GM21717 (cell line): ENCODE measurements at regions not wholly inside any gene's neighbourhood (a gene's known extent, or its start where the extent isn't known, plus 50 kb on each side); places are given as distances from the start of the nearest gene placed in this dataset.
"Not testable (repeated sequence)": the region's sequence is repeated elsewhere in the genome, so short reads cannot be mapped to it uniquely, and the experiment has no call there.

Experiments used
- ATAC-seq: cut with Tn5 transposase; IDR thresholded peaks from one replicate; pipeline ENCODE4 v1.9.1; 2021; ENCODE audit warnings: mild to moderate bottlenecking, moderate library complexity; ENCODE audit not compliant: unreplicated experiment

- no peak for ATAC-seq
These were observed 100.2 kb downstream of the FBXO8 start for GRCh38 chr4:174183259-174183658.

- ATAC-seq = no peak
These were observed 101.6 kb downstream of the FBXO8 start for GRCh38 chr4:174181827-174182226.

- ATAC-seq = no peak
These were observed 105.9 kb downstream of the FBXO8 start for GRCh38 chr4:174177536-174177935.

GRCh38 chr4:174175836-174176235, 107.6 kb downstream of the FBXO8 start:
- not testable (repeated sequence) for ATAC-seq

GRCh38 chr4:174173360-174173759, 110.1 kb downstream of the FBXO8 start:
- no peak for ATAC-seq

- no peak for ATAC-seq
These were observed 111.2 kb downstream of the FBXO8 start for GRCh38 chr4:174172274-174172673.

GRCh38 chr4:174170906-174171305, 112.6 kb downstream of the FBXO8 start:
- no peak for ATAC-seq

GRCh38 chr4:174170091-174170490, 113.4 kb downstream of the FBXO8 start:
- no peak for ATAC-seq

- no peak for ATAC-seq
These were observed 126.3 kb downstream of the FBXO8 start for GRCh38 chr4:174157106-174157607.

- ATAC-seq = peak; percentile 91
These were observed 127.1 kb downstream of the FBXO8 start for GRCh38 chr4:174156239-174156826.

GRCh38 chr4:174154215-174154854, 129.1 kb downstream of the FBXO8 start:
- no peak for ATAC-seq

- ATAC-seq = no peak
These were observed 130.6 kb downstream of the FBXO8 start for GRCh38 chr4:174152717-174153466.

- ATAC-seq = no peak
These were observed 135.6 kb downstream of the FBXO8 start for GRCh38 chr4:174147863-174148262.

- no peak for ATAC-seq
These were observed 139.4 kb downstream of the FBXO8 start for GRCh38 chr4:174144106-174144505.

GRCh38 chr4:174141876-174142275, 141.6 kb downstream of the FBXO8 start:
- no peak for ATAC-seq

- ATAC-seq = no peak
These were observed 144.9 kb downstream of the FBXO8 start for GRCh38 chr4:174138616-174139015.

GRCh38 chr4:174137698-174138097, 145.8 kb downstream of the FBXO8 start:
- no peak for ATAC-seq

- ATAC-seq = no peak
These were observed 147.5 kb downstream of the FBXO8 start for GRCh38 chr4:174135936-174136406.

- ATAC-seq = peak; percentile 55
These were observed 147.9 kb downstream of the FBXO8 start for GRCh38 chr4:174135530-174135929.

- no peak for ATAC-seq
These were observed 149.1 kb downstream of the FBXO8 start for GRCh38 chr4:174134361-174134760.

GRCh38 chr4:174133551-174133950, 149.9 kb downstream of the FBXO8 start:
- no peak for ATAC-seq

- no peak for ATAC-seq
These were observed 151.6 kb downstream of the FBXO8 start for GRCh38 chr4:174131901-174132300.
